ENCODE measurements at regions not wholly inside any gene's neighbourhood (a gene's known extent, or its start where the extent isn't known, plus 50 kb on each side); places are given as distances from the start of the nearest gene placed in this dataset.
"Not testable (repeated sequence)": the region's sequence is repeated elsewhere in the genome, so short reads cannot be mapped to it uniquely, and the experiment has no call there.

DNA sequence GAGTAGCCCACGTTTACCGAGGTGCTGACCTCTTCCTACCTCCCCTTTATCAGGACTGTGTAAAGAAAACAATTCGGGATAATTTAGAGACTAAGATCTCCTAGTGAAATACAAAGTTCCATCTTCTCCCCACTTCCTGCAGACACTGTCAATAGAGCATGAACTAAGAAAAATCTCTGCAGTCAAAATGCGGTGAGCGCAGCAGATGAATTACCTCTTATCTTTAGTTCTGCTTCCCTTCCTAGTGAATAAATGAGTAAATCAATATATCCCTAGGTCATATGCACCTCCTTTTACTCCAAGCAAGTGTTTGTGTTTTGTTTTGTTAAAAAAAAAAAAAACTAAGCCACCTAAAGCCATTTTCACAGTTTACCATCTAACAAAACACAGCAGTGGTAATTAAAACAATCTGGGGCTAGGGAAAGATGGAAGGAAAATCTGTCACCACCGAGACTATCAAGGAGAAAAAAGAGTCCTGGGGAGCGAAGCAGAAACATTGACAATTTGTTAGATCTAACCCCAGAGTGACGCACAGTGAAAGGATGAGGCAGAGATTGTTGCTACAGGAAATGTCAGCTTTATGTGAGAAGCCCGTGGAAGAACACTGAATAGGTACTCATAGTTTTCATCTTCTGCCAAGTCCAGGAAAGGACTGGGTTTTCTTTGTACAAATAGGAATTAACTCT, 159.4 kb upstream of the SPTLC3 start:
- Mint-ChIP-seq H3K27me3 (no peaks in the 10 kb centered on the region), H3K4me3 (no peak overlapping the region), H3K4me1 (no peaks in the 10 kb centered on the region), H3K27ac (no peak overlapping the region), H3K36me3 (ENCODE audit: low read depth) (no peaks in the 10 kb centered on the region)
- DNase-seq (no peak), ATAC-seq (no peak)
- no peaks in the 10 kb centered on the region for H3K9me3 ChIP-seq (ENCODE audit: control insufficient read depth, low read length, poor library complexity, severe bottlenecking)

- not testable (repeated sequence) for ATAC-seq; H3K27ac Mint-ChIP-seq; DNase-seq; H3K27me3 Mint-ChIP-seq; H3K9me3 ChIP-seq (ENCODE audit: control insufficient read depth, low read length, poor library complexity, severe bottlenecking); H3K36me3 Mint-ChIP-seq (ENCODE audit: low read depth); H3K4me1 Mint-ChIP-seq; H3K4me3 Mint-ChIP-seq
Observed at GRCh38 chr20:12857643-12858042, 151.1 kb upstream of the SPTLC3 start.

- no peaks in the 10 kb centered on the region for H3K9me3 ChIP-seq (ENCODE audit: control insufficient read depth, low read length, poor library complexity, severe bottlenecking)
- Mint-ChIP-seq H3K4me1 (no peaks in the 10 kb centered on the region), H3K27me3 (no peaks in the 10 kb centered on the region), H3K27ac (no peak overlapping the region), H3K4me3 (no peak overlapping the region), H3K36me3 (ENCODE audit: low read depth) (no peaks in the 10 kb centered on the region)
- DNase-seq (no peak), ATAC-seq (no peak)
Observed at GRCh38 chr20:12860619-12861247, 148.0 kb upstream of the SPTLC3 start.

GRCh38 chr20:12869669-12870068, 139.1 kb upstream of the SPTLC3 start:
- H3K9me3 ChIP-seq (ENCODE audit: control insufficient read depth, low read length, poor library complexity, severe bottlenecking): no peaks in the 10 kb centered on the region
- ATAC-seq (no peak), DNase-seq (no peak)
- H3K4me3 Mint-ChIP-seq: no peak overlapping the region
- no peaks in the 10 kb centered on the region for H3K4me1 Mint-ChIP-seq
- H3K36me3 Mint-ChIP-seq (ENCODE audit: low read depth): no peaks in the 10 kb centered on the region
- no peaks in the 10 kb centered on the region for H3K27me3 Mint-ChIP-seq
- H3K27ac Mint-ChIP-seq: no peak overlapping the region

- no peak for ATAC-seq
- no peaks in the 10 kb centered on the region for H3K9me3 ChIP-seq (ENCODE audit: control insufficient read depth, low read length, poor library complexity, severe bottlenecking)
- Mint-ChIP-seq H3K27ac (no peak overlapping the region), H3K4me1 (no peaks in the 10 kb centered on the region), H3K27me3 (no peaks in the 10 kb centered on the region), H3K4me3 (no peak overlapping the region), H3K36me3 (ENCODE audit: low read depth) (no peaks in the 10 kb centered on the region)
- DNase-seq: no peak
Observed at GRCh38 chr20:12870588-12870987, 138.2 kb upstream of the SPTLC3 start.

GRCh38 chr20:12874933-12875332, 133.8 kb upstream of the SPTLC3 start:
- Mint-ChIP-seq H3K36me3 (ENCODE audit: low read depth) (no peaks in the 10 kb centered on the region), H3K4me1 (no peaks in the 10 kb centered on the region), H3K27me3 (no peaks in the 10 kb centered on the region), H3K4me3 (no peak overlapping the region), H3K27ac (no peak overlapping the region)
- no peak for DNase-seq
- no peaks in the 10 kb centered on the region for H3K9me3 ChIP-seq (ENCODE audit: control insufficient read depth, low read length, poor library complexity, severe bottlenecking)
- no peak for ATAC-seq

DNA sequence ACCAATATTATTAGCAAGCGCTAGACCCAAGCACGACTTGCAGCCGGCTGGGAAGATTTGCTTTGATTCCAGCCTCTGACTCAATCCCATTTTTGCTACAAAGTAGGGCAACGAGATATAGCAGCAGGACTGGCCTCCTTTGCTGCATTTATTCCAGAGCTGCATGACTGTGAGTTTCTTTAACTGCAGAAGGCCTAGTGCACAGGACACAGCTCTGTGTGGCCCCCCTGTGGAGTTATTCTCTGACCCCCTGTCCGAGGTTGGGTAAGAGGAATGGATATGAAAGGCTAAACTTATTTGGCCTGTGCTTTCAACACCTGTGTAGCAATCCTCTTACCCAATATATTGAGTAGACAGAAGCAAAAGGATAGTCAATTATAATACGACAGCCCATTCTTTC, 133.3 kb upstream of the SPTLC3 start:
- H3K9me3 ChIP-seq (ENCODE audit: control insufficient read depth, low read length, poor library complexity, severe bottlenecking): no peaks in the 10 kb centered on the region
- H3K36me3 Mint-ChIP-seq (ENCODE audit: low read depth): no peaks in the 10 kb centered on the region
- no peak for DNase-seq
- no peaks in the 10 kb centered on the region for H3K27me3 Mint-ChIP-seq
- H3K27ac Mint-ChIP-seq: no peak overlapping the region
- ATAC-seq: no peak
- H3K4me1 Mint-ChIP-seq: no peaks in the 10 kb centered on the region
- no peak overlapping the region for H3K4me3 Mint-ChIP-seq

DNA sequence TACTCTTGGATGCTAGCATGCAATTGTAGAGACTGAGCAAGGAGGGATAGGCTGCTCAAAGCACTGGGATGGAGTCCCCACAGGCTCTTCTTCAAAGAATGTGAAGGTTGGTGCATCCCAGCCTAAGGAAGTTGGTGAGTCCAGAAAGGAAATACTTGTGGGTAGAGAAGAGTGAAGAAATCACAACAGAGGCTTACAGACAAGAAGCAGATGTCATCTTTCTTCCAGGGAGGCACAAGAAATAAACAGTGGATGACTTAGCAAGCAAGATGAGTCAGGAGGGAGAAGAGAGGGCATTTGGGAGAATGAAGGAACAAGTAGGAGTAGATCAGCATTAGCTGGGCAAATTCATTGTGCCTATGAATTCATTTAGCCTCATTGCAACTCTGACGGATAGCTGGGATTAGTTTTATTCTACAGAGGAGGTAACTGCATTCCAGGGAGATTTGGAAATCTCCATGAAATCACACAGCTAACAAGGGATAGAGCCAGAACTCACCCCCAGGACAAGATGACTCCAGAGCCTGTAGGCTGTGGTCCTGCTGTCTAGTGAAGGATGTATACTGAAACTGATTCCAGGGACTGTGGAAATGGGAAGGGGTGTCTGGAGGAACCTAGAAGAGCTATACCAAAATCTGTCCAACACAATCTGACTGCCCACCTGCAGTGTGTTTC, 125.8 kb upstream of the SPTLC3 start:
- Mint-ChIP-seq H3K27ac (no peak overlapping the region), H3K4me3 (no peak overlapping the region), H3K27me3 (no peaks in the 10 kb centered on the region), H3K36me3 (ENCODE audit: low read depth) (no peaks in the 10 kb centered on the region), H3K4me1 (no peaks in the 10 kb centered on the region)
- no peak for ATAC-seq
- no peaks in the 10 kb centered on the region for H3K9me3 ChIP-seq (ENCODE audit: control insufficient read depth, low read length, poor library complexity, severe bottlenecking)
- DNase-seq: no peak

- Mint-ChIP-seq H3K4me3 (no peak overlapping the region), H3K27me3 (no peaks in the 10 kb centered on the region), H3K36me3 (ENCODE audit: low read depth) (no peaks in the 10 kb centered on the region), H3K4me1 (no peaks in the 10 kb centered on the region), H3K27ac (no peak overlapping the region)
- H3K9me3 ChIP-seq (ENCODE audit: control insufficient read depth, low read length, poor library complexity, severe bottlenecking): no peaks in the 10 kb centered on the region
- ATAC-seq (no peak), DNase-seq (no peak)
Observed at GRCh38 chr20:12883507-12883885, 125.3 kb upstream of the SPTLC3 start.

DNA sequence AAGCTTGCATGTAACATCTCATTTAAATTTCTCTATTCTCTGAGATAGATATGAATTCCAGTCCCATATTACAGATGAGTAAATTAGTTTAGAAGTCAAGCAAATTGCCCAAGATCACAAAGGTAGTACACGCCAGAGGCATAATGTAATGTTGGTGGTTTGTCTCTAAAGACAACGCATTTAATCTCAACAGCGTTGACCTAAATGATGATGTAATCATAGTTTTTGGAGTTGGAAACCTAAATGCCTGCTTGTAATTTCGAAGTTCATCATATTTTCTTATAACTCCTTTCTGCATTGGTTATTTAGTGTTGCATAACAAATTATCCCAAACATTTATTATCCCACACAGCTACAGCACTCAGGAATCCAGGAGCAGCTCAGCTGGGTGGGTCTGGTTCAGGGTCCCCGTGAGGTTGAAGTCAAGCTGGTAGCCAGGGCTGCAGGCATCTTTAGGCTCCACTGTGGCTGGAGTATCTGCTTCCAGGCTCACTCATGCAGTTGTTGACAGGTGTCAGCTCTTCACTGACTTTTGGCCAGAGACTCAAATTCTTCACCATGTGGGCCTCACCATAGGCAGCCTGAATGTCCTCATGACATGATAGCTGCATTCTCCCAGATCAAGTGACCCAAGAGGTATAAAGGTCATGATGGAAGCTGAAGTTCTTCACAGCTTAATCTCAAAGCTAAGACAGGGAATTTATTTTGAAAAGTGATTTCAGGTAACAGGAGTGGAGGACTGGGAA, 122.0 kb upstream of the SPTLC3 start:
- H3K36me3 Mint-ChIP-seq (ENCODE audit: low read depth): no peaks in the 10 kb centered on the region
- ATAC-seq (no peak), DNase-seq (no peak)
- H3K27me3 Mint-ChIP-seq: no peaks in the 10 kb centered on the region
- H3K4me1 Mint-ChIP-seq: no peaks in the 10 kb centered on the region
- H3K9me3 ChIP-seq (ENCODE audit: control insufficient read depth, low read length, poor library complexity, severe bottlenecking): no peaks in the 10 kb centered on the region
- H3K27ac Mint-ChIP-seq: no peak overlapping the region
- no peak overlapping the region for H3K4me3 Mint-ChIP-seq

- H3K36me3 Mint-ChIP-seq (ENCODE audit: low read depth): no peaks in the 10 kb centered on the region
- no peaks in the 10 kb centered on the region for H3K9me3 ChIP-seq (ENCODE audit: control insufficient read depth, low read length, poor library complexity, severe bottlenecking)
- DNase-seq (no peak), ATAC-seq (no peak)
- no peaks in the 10 kb centered on the region for H3K27me3 Mint-ChIP-seq
- no peak overlapping the region for H3K4me3 Mint-ChIP-seq
- no peaks in the 10 kb centered on the region for H3K4me1 Mint-ChIP-seq
- H3K27ac Mint-ChIP-seq: no peak overlapping the region
Observed at GRCh38 chr20:12891643-12892042, 117.1 kb upstream of the SPTLC3 start.

DNA sequence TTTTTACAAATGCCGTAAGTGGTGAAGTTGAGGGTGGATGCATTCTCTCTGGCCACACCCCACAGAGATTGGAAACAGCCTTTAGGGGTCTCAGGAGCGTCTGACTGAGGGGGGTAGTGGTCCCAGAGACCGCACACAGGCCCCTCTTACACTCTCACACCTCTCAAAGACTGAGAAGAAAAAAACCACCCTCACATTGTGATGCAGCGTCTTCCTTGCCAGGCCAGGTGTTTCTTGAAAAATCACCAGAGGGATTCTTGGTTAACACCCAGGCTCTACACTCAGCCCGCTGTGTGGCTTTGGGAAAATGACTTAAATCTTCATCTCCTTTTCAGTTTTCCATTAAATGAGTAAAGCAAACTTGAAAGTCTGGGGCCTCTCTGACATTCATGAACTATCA, 115.8 kb upstream of the SPTLC3 start:
- H3K36me3 Mint-ChIP-seq (ENCODE audit: low read depth): no peaks in the 10 kb centered on the region

GRCh38 chr20:12893653-12894052, 115.1 kb upstream of the SPTLC3 start:
- no peaks in the 10 kb centered on the region for H3K4me1 Mint-ChIP-seq
- ATAC-seq (no peak), DNase-seq (no peak)
- H3K9me3 ChIP-seq (ENCODE audit: control insufficient read depth, low read length, poor library complexity, severe bottlenecking): no peaks in the 10 kb centered on the region
- H3K4me3 Mint-ChIP-seq: no peak overlapping the region
- no peaks in the 10 kb centered on the region for H3K36me3 Mint-ChIP-seq (ENCODE audit: low read depth)
- no peak overlapping the region for H3K27ac Mint-ChIP-seq
- H3K27me3 Mint-ChIP-seq: no peaks in the 10 kb centered on the region

More for the DNA sequence above, 115.8 kb upstream of the SPTLC3 start:
- no peaks in the 10 kb centered on the region for H3K4me1 Mint-ChIP-seq
- no peaks in the 10 kb centered on the region for H3K27me3 Mint-ChIP-seq
- no peaks in the 10 kb centered on the region for H3K9me3 ChIP-seq (ENCODE audit: control insufficient read depth, low read length, poor library complexity, severe bottlenecking)
- no peak overlapping the region for H3K4me3 Mint-ChIP-seq
- ATAC-seq (no peak), DNase-seq (no peak)
- no peak overlapping the region for H3K27ac Mint-ChIP-seq
